IMR-90 (cell line): ENCODE measurements at regions not wholly inside any gene's neighbourhood (a gene's known extent, or its start where the extent isn't known, plus 50 kb on each side); places are given as distances from the start of the nearest gene placed in this dataset.

ENCODE experiments used
- POLR2A ChIP-seq: IDR thresholded peaks from 2 replicates; pipeline ENCODE4 v1.6.1; 2012; ENCODE audit warnings: mild to moderate bottlenecking, low read depth, low read length
- RFX5 ChIP-seq: IDR thresholded peaks from 2 replicates; pipeline ENCODE4 v1.8.0; 2012; ENCODE audit warnings: low read depth, mild to moderate bottlenecking, low read length, moderate library complexity
- SMC3 ChIP-seq: fragments of 150-350 bp; IDR thresholded peaks from 2 replicates; pipeline ENCODE4 v1.6.1; 2016; ENCODE audit warnings: low read depth, mild to moderate bottlenecking, antibody characterized with exemption, low read length, moderate library complexity
- TF ChIP-seq, protein P1 (sequence below): conservative IDR thresholded peaks from 2 replicates; pipeline ENCODE4 v1.5.1; 2012; ENCODE audit warnings: mild to moderate bottlenecking, low read depth, low read length, improper control_type of control experiment

GRCh38 chr11:134581121-134581626 lies 169.1 kb upstream of the B3GAT1 start:
- TF ChIP-seq POLR2A (no peak), SMC3 (no peak), RFX5 (no peak)
- TF ChIP-seq, protein P1, sequence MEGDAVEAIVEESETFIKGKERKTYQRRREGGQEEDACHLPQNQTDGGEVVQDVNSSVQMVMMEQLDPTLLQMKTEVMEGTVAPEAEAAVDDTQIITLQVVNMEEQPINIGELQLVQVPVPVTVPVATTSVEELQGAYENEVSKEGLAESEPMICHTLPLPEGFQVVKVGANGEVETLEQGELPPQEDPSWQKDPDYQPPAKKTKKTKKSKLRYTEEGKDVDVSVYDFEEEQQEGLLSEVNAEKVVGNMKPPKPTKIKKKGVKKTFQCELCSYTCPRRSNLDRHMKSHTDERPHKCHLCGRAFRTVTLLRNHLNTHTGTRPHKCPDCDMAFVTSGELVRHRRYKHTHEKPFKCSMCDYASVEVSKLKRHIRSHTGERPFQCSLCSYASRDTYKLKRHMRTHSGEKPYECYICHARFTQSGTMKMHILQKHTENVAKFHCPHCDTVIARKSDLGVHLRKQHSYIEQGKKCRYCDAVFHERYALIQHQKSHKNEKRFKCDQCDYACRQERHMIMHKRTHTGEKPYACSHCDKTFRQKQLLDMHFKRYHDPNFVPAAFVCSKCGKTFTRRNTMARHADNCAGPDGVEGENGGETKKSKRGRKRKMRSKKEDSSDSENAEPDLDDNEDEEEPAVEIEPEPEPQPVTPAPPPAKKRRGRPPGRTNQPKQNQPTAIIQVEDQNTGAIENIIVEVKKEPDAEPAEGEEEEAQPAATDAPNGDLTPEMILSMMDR = no peak
